Endometrial microvascular endothelial cells (primary cell): ENCODE measurements at regions not wholly inside any gene's neighbourhood (a gene's known extent, or its start where the extent isn't known, plus 50 kb on each side); places are given as distances from the start of the nearest gene placed in this dataset.

Source experiments
- in situ Hi-C: cut with HindIII; loops from 2 replicates; pipeline ENCODE4 v1.10.0; 2017; ENCODE audit warnings: low sequenced_read_pairs, low pct_unique_long_range_greater_than_20kb; ENCODE audit errors: inconsistent ontology term

GRCh38 chr2:181817509-181817908, 74.0 kb upstream of the ITPRID2 start:
- in situ Hi-C loops: no loop called here

GRCh38 chr2:181818058-181818680, 73.4 kb upstream of the ITPRID2 start:
- in situ Hi-C loops: no loop called here

- in situ Hi-C loops: no loop called here
Observed at GRCh38 chr2:181818840-181819239, 72.7 kb upstream of the ITPRID2 start.

- in situ Hi-C loops: no loop called here
Observed at GRCh38 chr2:181821049-181821448, 70.5 kb upstream of the ITPRID2 start.

- in situ Hi-C loops: no loop called here
Observed at GRCh38 chr2:181822097-181822496, 69.4 kb upstream of the ITPRID2 start.

- in situ Hi-C loops: no loop called here
Observed at GRCh38 chr2:181823405-181823804, 68.1 kb upstream of the ITPRID2 start.

GRCh38 chr2:181828122-181828705, 63.3 kb upstream of the ITPRID2 start:
- in situ Hi-C loops: no loop called here

GRCh38 chr2:181829230-181829629, 62.3 kb upstream of the ITPRID2 start:
- in situ Hi-C loops: no loop called here

- in situ Hi-C loops: no loop called here
Observed at GRCh38 chr2:181832015-181832414, 59.5 kb upstream of the ITPRID2 start.

GRCh38 chr2:181836583-181836982, 54.9 kb upstream of the ITPRID2 start:
- in situ Hi-C loops: no loop called here

GRCh38 chr2:181837563-181837962, 54.0 kb upstream of the ITPRID2 start:
- in situ Hi-C loops: no loop called here

GRCh38 chr2:181839811-181840210, 51.7 kb upstream of the ITPRID2 start:
- in situ Hi-C loops: no loop called here

- in situ Hi-C loops: no loop called here
Observed at GRCh38 chr2:181841079-181841478, 50.5 kb upstream of the ITPRID2 start.
